IPS-15b (cell line): ENCODE measurements at regions not wholly inside any gene's neighbourhood (a gene's known extent, or its start where the extent isn't known, plus 50 kb on each side); places are given as distances from the start of the nearest gene placed in this dataset.
"Not testable (repeated sequence)": the region's sequence is repeated elsewhere in the genome, so short reads cannot be mapped to it uniquely, and the experiment has no call there.

ENCODE experiments used
- H3K27me3 ChIP-seq: one replicate; pipeline ENCODE4 v1.6.1; 2013; ENCODE audit warnings: low read length; ENCODE audit not compliant: control insufficient read depth, insufficient read depth
- H3K36me3 ChIP-seq: one replicate; pipeline ENCODE4 v1.6.1; 2013; ENCODE audit warnings: low read length; ENCODE audit not compliant: control insufficient read depth, insufficient read depth
- H3K4me1 ChIP-seq: one replicate; pipeline ENCODE4 v1.6.1; 2013; ENCODE audit warnings: mild to moderate bottlenecking, low read length; ENCODE audit not compliant: control insufficient read depth, insufficient read depth
- H3K4me3 ChIP-seq: one replicate; pipeline ENCODE4 v1.5.1; 2013; ENCODE audit warnings: low read depth, low read length
- H3K9ac ChIP-seq: one replicate; pipeline ENCODE4 v1.6.1; 2013; ENCODE audit warnings: low read depth, mild to moderate bottlenecking, low read length
- H3K9me3 ChIP-seq: one replicate; pipeline ENCODE4 v1.6.1; 2013; ENCODE audit warnings: mild to moderate bottlenecking, low read length; ENCODE audit not compliant: control insufficient read depth, insufficient read depth

- Histone ChIP-seq H3K4me3 (no peak overlapping the region), H3K9me3 (no peaks in the 10 kb centered on the region), H3K27me3 (no peaks in the 10 kb centered on the region), H3K36me3 (no peaks in the 10 kb centered on the region), H3K9ac (no peak overlapping the region), H3K4me1 (peaks cover 12% of the 10 kb centered on the region)
Measured at GRCh38 chr18:34942276-34942675, 98.9 kb upstream of the MAPRE2 start.

DNA sequence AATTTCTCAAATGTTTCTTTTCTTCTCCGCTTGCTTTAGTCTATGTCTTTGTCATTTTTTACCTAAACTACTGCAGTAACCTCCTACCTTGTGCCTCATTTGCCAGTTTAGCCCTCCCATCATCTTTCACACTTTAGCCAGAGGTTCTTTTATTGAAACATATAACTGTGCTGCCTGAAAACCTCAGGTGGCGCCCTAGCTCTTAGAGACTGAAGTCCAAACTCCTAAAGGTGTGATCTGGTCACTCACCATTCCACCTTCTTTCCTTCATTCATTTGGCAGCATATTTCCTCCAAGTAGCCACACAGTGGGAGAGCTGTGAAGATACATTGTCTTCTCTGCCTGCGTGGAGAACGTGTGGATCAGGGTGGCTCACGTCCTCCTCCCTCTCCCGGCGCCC, 98.2 kb upstream of the MAPRE2 start:
- Histone ChIP-seq H3K27me3 (no peaks in the 10 kb centered on the region), H3K4me1 (peaks cover 17% of the 10 kb centered on the region), H3K9ac (no peak overlapping the region), H3K9me3 (no peaks in the 10 kb centered on the region), H3K36me3 (no peaks in the 10 kb centered on the region), H3K4me3 (no peak overlapping the region)

DNA sequence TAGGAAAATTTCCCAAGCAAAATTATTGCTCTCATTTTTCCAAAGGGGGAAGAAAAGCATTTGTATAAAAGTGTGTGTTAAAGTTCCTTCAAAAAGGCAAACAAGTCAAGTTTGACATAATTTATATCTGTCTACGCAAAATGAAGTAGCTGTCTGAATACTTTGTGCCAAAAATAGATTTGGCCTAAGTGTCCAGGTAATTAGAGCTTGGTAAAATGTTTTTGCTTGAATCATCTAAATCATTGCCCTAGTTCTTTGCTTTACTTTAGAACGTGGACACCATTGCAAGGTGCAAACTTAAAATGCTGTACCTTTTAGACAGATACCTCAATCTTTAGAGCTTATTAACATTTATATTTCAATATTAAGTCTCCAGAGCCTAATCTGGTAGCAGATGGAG, 97.6 kb upstream of the MAPRE2 start:
- Histone ChIP-seq H3K27me3 (no peaks in the 10 kb centered on the region), H3K4me3 (no peak overlapping the region), H3K4me1 (peaks cover 17% of the 10 kb centered on the region), H3K9me3 (no peaks in the 10 kb centered on the region), H3K9ac (no peak overlapping the region), H3K36me3 (no peaks in the 10 kb centered on the region)

DNA sequence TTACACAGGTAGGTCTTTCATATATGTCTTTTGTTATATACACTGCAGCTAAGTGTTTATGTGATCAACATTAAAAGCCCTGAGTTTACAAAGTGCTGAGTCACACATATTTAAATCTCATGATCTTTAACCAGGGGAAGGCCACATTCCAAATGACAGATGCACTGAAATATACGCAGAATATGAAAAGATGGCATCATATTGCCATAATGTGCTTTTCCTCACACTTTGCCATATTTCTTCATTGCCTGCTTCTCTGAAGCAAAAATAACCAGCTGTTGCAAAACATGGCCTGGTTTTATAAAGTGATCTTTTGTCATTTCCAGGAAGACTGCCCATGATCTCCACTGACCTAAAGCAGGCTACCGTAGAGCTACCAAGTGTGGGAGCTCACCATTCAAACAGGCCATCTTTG, 93.5 kb upstream of the MAPRE2 start:
- Histone ChIP-seq H3K9me3 (no peaks in the 10 kb centered on the region), H3K36me3 (no peaks in the 10 kb centered on the region), H3K4me3 (no peak overlapping the region), H3K9ac (no peak overlapping the region), H3K27me3 (no peaks in the 10 kb centered on the region), H3K4me1 (peaks cover 5% of the 10 kb centered on the region)

DNA sequence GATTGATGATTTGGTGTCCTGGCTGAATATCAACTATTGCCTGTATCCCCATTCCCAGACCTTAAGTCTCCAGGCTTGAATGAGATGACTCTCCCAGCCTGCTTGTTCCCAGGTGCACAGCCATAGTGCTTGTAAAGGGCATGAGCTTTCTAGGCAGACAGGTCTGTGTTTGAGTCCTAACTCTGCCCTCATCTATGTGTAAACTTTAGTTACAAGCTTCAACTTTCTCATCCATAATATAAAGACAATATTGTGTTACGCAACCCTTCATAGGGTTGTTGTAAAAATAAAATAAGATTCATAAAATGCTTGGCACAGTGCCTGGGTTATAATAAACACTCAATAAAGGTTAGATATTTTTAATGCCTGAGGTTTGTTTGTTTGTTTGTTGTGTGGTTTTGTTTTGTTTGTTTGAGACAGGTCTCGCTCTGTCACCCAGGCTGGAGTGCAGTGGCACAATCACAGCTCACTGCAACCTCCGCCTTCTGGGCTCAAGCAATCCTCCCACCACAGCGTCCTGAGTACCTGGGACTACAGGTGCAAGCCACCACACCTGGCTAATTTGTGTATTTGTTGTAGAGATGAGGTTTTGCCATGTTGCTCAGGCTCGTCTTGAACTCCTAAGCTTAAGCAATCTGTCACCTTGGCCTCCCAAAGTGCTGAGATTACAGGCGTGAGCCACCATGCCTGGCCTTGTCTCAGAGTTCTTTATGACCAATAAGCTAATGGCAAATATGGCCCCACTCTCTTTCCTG, 89.4 kb upstream of the MAPRE2 start:
- Histone ChIP-seq H3K4me3 (no peak overlapping the region), H3K9ac (no peak overlapping the region), H3K27me3 (no peaks in the 10 kb centered on the region), H3K9me3 (no peaks in the 10 kb centered on the region), H3K36me3 (no peaks in the 10 kb centered on the region), H3K4me1 (peaks cover 5% of the 10 kb centered on the region)

GRCh38 chr18:34953212-34953611, 88.0 kb upstream of the MAPRE2 start:
- no peaks in the 10 kb centered on the region for H3K36me3 ChIP-seq
- no peaks in the 10 kb centered on the region for H3K9me3 ChIP-seq
- H3K27me3 ChIP-seq, result no peaks in the 10 kb centered on the region
- H3K4me1 ChIP-seq, result no peaks in the 10 kb centered on the region
- no peak overlapping the region for H3K4me3 ChIP-seq
- H3K9ac ChIP-seq, result no peak overlapping the region

- not testable (repeated sequence) for H3K4me3 ChIP-seq, H3K9me3 ChIP-seq, H3K36me3 ChIP-seq, H3K27me3 ChIP-seq, H3K9ac ChIP-seq, H3K4me1 ChIP-seq
Measured at GRCh38 chr18:34955494-34955893, 85.7 kb upstream of the MAPRE2 start.

DNA sequence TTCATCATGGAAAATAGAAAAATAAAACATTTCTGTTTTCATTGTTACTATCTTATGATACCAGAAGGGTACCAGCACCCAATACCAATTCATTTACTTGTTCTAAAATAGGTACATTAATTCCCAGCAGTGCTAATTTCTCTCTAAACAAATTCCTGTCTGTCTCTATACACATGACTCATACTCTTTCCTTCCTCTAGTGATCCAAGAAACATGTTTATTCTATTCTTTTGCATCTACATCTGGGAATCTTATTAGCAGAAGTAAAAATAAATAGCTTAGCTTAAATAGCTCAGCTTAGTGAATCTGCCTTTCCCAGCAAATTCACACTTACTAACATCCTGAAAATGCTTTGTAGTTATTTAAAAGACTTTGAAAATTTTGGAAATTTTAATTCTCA, 84.5 kb upstream of the MAPRE2 start:
- H3K4me1 ChIP-seq, result no peaks in the 10 kb centered on the region
- H3K27me3 ChIP-seq, result no peaks in the 10 kb centered on the region
- no peak overlapping the region for H3K9ac ChIP-seq
- H3K4me3 ChIP-seq, result no peak overlapping the region
- no peaks in the 10 kb centered on the region for H3K36me3 ChIP-seq
- H3K9me3 ChIP-seq, result no peaks in the 10 kb centered on the region

DNA sequence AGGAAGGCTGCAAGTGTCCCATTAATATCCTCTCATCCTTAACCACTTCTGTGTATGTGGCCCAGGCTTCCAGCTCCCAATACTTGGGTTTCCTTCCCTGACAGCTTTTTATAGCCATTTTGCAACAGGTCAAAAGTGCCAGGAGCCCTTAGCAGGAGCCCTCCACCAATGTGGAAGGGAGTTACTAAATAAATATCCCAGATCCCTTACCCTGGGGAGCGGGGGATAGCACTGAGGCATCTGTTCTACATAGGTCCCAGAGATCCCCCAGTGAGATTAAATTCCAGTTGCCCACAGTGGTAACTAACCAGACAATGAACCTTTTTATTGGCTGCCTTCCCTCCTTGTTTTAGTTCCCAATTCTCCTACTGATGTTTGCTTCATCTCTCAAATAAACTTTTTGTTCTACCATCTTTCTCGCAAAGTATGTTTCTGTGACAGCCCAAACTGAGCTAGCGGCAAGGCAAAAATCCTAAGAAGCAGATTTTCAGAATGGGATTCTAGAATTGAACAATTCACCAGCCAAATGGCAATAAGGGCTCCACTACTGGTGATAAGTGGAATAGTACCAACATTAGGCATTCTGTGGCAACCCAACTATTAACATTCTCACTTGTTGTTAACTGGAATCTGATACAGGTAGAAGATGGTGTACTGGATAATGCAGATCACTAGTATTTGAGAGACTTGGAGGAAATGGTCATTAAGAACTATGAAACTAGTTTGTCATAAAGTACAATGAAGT, 83.9 kb upstream of the MAPRE2 start:
- no peaks in the 10 kb centered on the region for H3K27me3 ChIP-seq
- H3K4me1 ChIP-seq, result no peaks in the 10 kb centered on the region
- no peak overlapping the region for H3K9ac ChIP-seq
- H3K9me3 ChIP-seq, result no peaks in the 10 kb centered on the region
- H3K36me3 ChIP-seq, result no peaks in the 10 kb centered on the region
- H3K4me3 ChIP-seq, result no peak overlapping the region

- no peak overlapping the region for H3K9ac ChIP-seq
- no peaks in the 10 kb centered on the region for H3K36me3 ChIP-seq
- H3K4me1 ChIP-seq, result no peaks in the 10 kb centered on the region
- H3K9me3 ChIP-seq, result no peaks in the 10 kb centered on the region
- H3K4me3 ChIP-seq, result no peak overlapping the region
- no peaks in the 10 kb centered on the region for H3K27me3 ChIP-seq
Measured at GRCh38 chr18:34957864-34958259, 83.4 kb upstream of the MAPRE2 start.

- H3K9ac ChIP-seq, result no peak overlapping the region
- no peaks in the 10 kb centered on the region for H3K36me3 ChIP-seq
- H3K27me3 ChIP-seq, result no peaks in the 10 kb centered on the region
- no peaks in the 10 kb centered on the region for H3K9me3 ChIP-seq
- H3K4me3 ChIP-seq, result no peak overlapping the region
- no peaks in the 10 kb centered on the region for H3K4me1 ChIP-seq
Measured at GRCh38 chr18:34959211-34959829, 81.9 kb upstream of the MAPRE2 start.

- Histone ChIP-seq H3K27me3 (no peaks in the 10 kb centered on the region), H3K4me3 (no peak overlapping the region), H3K4me1 (no peaks in the 10 kb centered on the region), H3K9me3 (no peaks in the 10 kb centered on the region), H3K36me3 (no peaks in the 10 kb centered on the region), H3K9ac (no peak overlapping the region)
Measured at GRCh38 chr18:34959989-34960388, 81.2 kb upstream of the MAPRE2 start.
